Naive thymus-derived CD4-positive, alpha-beta T cell (primary cell): ENCODE measurements at regions not wholly inside any gene's neighbourhood (a gene's known extent, or its start where the extent isn't known, plus 50 kb on each side); places are given as distances from the start of the nearest gene placed in this dataset.

ENCODE experiments used
- ATAC-seq: fragments of 150-1000 bp; cut with Tn5 transposase; 2 replicates; pipeline ENCODE4 v1.10.0; 2021; ENCODE audit warnings: mild to moderate bottlenecking, moderate library complexity
- CTCF ChIA-PET: fragments of 350-600 bp; sonication (Branson Sonifier 250); formaldehyde crosslinking; loops from one replicate; lab custom pipeline; 2021; ENCODE audit warnings: antibody characterized with exemption; lab: Charles Lee
- POLR2A ChIA-PET: fragments of 350-600 bp; sonication (Branson Sonifier 250); formaldehyde crosslinking; loops from one replicate; lab custom pipeline; 2021; ENCODE audit warnings: antibody characterized with exemption, inconsistent platforms; lab: Charles Lee
- DNase-seq, 9 donors: peaks; one replicate each; pipeline versions ENCODE4 v3.0.0 to v3.0.0-alpha.2; 2020 to 2022; ENCODE audit warnings: mixed read lengths in 1 of 9
- H3K27ac ChIP-seq: one replicate; pipeline ENCODE4 v1.7.0; 2013; ENCODE audit warnings: mild to moderate bottlenecking, low read depth, low read length, moderate library complexity
- H3K27me3 ChIP-seq, 2 donors: one replicate each; pipeline ENCODE4 v1.7.0; 2013; ENCODE audit warnings: low read length in 2 of 2, mild to moderate bottlenecking in 2 of 2, moderate library complexity in 2 of 2; ENCODE audit not compliant: control insufficient read depth in 2 of 2, insufficient read depth in 2 of 2
- H3K36me3 ChIP-seq, 3 experiments: 1 replicate in 2 of 3; 2 replicates in 1 of 3; pipeline ENCODE4 v1.7.0; 2013; ENCODE audit warnings: low read length in 3 of 3, mild to moderate bottlenecking in 3 of 3, moderate library complexity in 1 of 3; ENCODE audit not compliant: insufficient read depth in 3 of 3, control insufficient read depth in 2 of 3
- H3K4me1 ChIP-seq, 2 donors: one replicate each; pipeline ENCODE4 v1.7.0; 2013; ENCODE audit warnings: low read length in 2 of 2, mild to moderate bottlenecking in 2 of 2, moderate library complexity in 1 of 2; ENCODE audit not compliant: control insufficient read depth in 2 of 2, insufficient read depth in 2 of 2
- H3K4me3 ChIP-seq: 2 replicates; pipeline ENCODE4 v1.7.0; 2013; ENCODE audit warnings: mild to moderate bottlenecking, low read length
- H3K9me3 ChIP-seq, 3 experiments: 1 replicate in 2 of 3; 2 replicates in 1 of 3; pipeline ENCODE4 v1.7.0; 2013; ENCODE audit warnings: low read length in 3 of 3; ENCODE audit not compliant: control insufficient read depth in 2 of 3
- H3K27ac Mint-ChIP-seq, 9 donors: one replicate each; pipeline ENCODE4 v1.8.0; 2020 to 2022; ENCODE audit warnings: mixed read lengths in 9 of 9, mild to moderate bottlenecking in 8 of 9, moderate library complexity in 5 of 9, inconsistent platforms in 2 of 9
- H3K27me3 Mint-ChIP-seq, 5 donors: one replicate each; pipeline ENCODE4 v1.8.0; 2021 to 2022; ENCODE audit warnings: mixed read lengths in 5 of 5, mild to moderate bottlenecking in 1 of 5
- H3K36me3 Mint-ChIP-seq, 5 donors: one replicate each; pipeline ENCODE4 v1.8.0; 2020 to 2022; ENCODE audit warnings: mixed read lengths in 5 of 5, mild to moderate bottlenecking in 3 of 5, inconsistent platforms in 1 of 5
- H3K4me1 Mint-ChIP-seq, 7 donors: one replicate each; pipeline ENCODE4 v1.8.0; 2020 to 2022; ENCODE audit warnings: mixed read lengths in 7 of 7, mild to moderate bottlenecking in 3 of 7, inconsistent platforms in 1 of 7
- H3K4me3 Mint-ChIP-seq, 10 donors: one replicate each; pipeline ENCODE4 v1.8.0; 2020 to 2022; ENCODE audit warnings: mild to moderate bottlenecking in 10 of 10, mixed read lengths in 10 of 10, moderate library complexity in 6 of 10, inconsistent platforms in 2 of 10
- H3K9me3 Mint-ChIP-seq, 11 donors: one replicate each; pipeline ENCODE4 v1.8.0; 2020 to 2022; ENCODE audit warnings: mixed read lengths in 11 of 11, mild to moderate bottlenecking in 4 of 11, inconsistent platforms in 1 of 11, moderate library complexity in 1 of 11
- intact Hi-C, 2 donors: fragments of 100-400 bp; cut with micrococcal nuclease; formaldehyde crosslinking; loops; one replicate each; pipeline ENCODE4 v1.15.1; 2023

GRCh38 chr14:97536421-97536820 is 739.2 kb downstream of the VRK1 start:
- ChIA-PET POLR2A (no interaction called here), CTCF (no interaction called here)
- H3K27ac Mint-ChIP-seq: no peak overlapping the region
- DNase-seq (no peak), ATAC-seq (no peak)
- no peaks in the 10 kb centered on the region for H3K36me3 Mint-ChIP-seq
- no peaks in the 10 kb centered on the region for H3K9me3 ChIP-seq
- H3K27me3 ChIP-seq: no peaks in the 10 kb centered on the region
- intact Hi-C loops: no loop called here
- H3K4me3 ChIP-seq: no peak overlapping the region
- no peaks in the 10 kb centered on the region for H3K36me3 ChIP-seq
- H3K9me3 Mint-ChIP-seq: peaks cover 0 to 4% (median 0%) of the 10 kb centered on the region in 11 donors
- H3K4me3 Mint-ChIP-seq: no peak overlapping the region
- H3K27me3 Mint-ChIP-seq: no peaks in the 10 kb centered on the region
- no peak overlapping the region for H3K27ac ChIP-seq
- peaks cover 0 to 4% of the 10 kb centered on the region in 2 donors for H3K4me1 ChIP-seq
- peaks cover 0 to 13% (median 7%) of the 10 kb centered on the region in 7 donors for H3K4me1 Mint-ChIP-seq

DNA sequence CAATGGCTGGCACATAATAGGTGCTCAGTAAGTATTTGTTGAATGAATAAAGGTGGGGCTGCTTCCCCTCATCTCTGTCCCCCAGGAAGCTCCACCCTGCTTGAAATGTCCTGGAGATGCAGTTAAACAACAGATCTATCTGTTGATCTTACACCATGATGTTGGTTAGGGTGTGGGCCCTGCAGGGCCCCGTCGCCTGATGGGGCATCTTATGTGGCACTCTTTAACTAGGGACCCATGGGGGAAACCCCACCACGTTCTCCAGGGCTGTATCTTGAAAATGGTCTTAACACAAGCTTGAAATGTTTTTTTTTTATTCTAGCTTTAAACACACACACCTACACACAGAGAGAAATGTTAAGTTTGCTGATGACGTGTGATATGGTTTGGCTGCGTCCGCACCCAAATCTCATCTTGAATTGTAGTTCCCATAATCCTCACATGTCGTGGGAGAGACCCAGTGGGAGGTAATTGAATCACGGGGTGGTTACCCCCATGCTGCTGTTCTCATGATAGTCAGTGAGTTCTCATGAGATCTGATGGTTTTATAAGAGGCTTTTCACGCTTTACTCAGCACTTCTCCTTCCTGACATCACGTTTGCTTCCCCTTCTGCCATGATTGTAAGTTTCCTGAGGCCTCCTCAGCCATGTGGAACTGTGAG is 741.7 kb downstream of the VRK1 start:
- ATAC-seq: peak; percentile 34
- Histone ChIP-seq H3K27me3 (no peaks in the 10 kb centered on the region), H3K27ac (no peak overlapping the region), H3K4me1 (peaks cover 0 to 5% of the 10 kb centered on the region in 2 donors), H3K36me3 (no peaks in the 10 kb centered on the region), H3K9me3 (no peaks in the 10 kb centered on the region), H3K4me3 (no peak overlapping the region)
- CTCF ChIA-PET: no interaction called here
- Mint-ChIP-seq H3K36me3 (no peaks in the 10 kb centered on the region), H3K4me3 (no peak overlapping the region), H3K4me1 (peaks cover 9 to 22% (median 11%) of the 10 kb centered on the region in 7 donors), H3K27me3 (no peaks in the 10 kb centered on the region), H3K27ac (no peak overlapping the region), H3K9me3 (peaks cover 0 to 1% (median 0%) of the 10 kb centered on the region in 11 donors)
- no peak for DNase-seq
- intact Hi-C loops: no loop called here
- POLR2A ChIA-PET: no interaction called here

DNA sequence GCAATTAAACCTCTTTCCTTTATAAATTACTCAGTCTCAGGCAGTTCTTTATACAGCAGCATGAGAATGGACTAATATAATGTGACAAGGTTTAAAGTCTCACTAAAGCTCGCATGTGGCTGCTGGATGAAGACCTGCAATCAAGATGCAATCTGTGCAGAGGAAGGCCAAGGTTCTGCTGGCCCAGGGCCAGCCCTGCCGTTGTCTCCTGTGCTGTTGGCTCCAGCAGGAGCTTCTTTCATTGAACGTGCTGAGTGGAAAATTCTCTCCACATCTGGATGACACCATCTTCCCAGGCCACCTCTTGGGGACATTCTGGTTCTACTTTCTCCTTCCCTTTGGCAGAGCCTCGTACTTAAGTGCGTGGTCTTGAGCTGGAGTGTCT is 742.2 kb downstream of the VRK1 start:
- Histone ChIP-seq H3K4me1 (peaks cover 0 to 10% of the 10 kb centered on the region in 2 donors), H3K4me3 (no peak overlapping the region), H3K27me3 (no peaks in the 10 kb centered on the region), H3K9me3 (no peaks in the 10 kb centered on the region), H3K27ac (no peak overlapping the region), H3K36me3 (no peaks in the 10 kb centered on the region)
- ChIA-PET CTCF (no interaction called here), POLR2A (no interaction called here)
- no peak for ATAC-seq
- no peak for DNase-seq
- no peaks in the 10 kb centered on the region for H3K27me3 Mint-ChIP-seq
- peaks cover 0 to 1% (median 0%) of the 10 kb centered on the region in 11 donors for H3K9me3 Mint-ChIP-seq
- no peak overlapping the region for H3K4me3 Mint-ChIP-seq
- no peaks in the 10 kb centered on the region for H3K36me3 Mint-ChIP-seq
- no peak overlapping the region for H3K27ac Mint-ChIP-seq
- intact Hi-C loops: no loop called here
- H3K4me1 Mint-ChIP-seq: peaks cover 12 to 27% (median 12%) of the 10 kb centered on the region in 7 donors

GRCh38 chr14:97539884-97540283 is 742.7 kb downstream of the VRK1 start:
- Mint-ChIP-seq H3K4me1 (peaks cover 12 to 28% (median 13%) of the 10 kb centered on the region in 7 donors), H3K4me3 (no peak overlapping the region), H3K9me3 (peaks cover 0 to 1% (median 0%) of the 10 kb centered on the region in 11 donors), H3K27me3 (no peaks in the 10 kb centered on the region), H3K27ac (no peak overlapping the region), H3K36me3 (no peaks in the 10 kb centered on the region)
- Histone ChIP-seq H3K27ac (no peak overlapping the region), H3K9me3 (no peaks in the 10 kb centered on the region), H3K27me3 (no peaks in the 10 kb centered on the region), H3K36me3 (no peaks in the 10 kb centered on the region), H3K4me1 (peaks cover 0 to 10% of the 10 kb centered on the region in 2 donors), H3K4me3 (no peak overlapping the region)
- CTCF ChIA-PET: no interaction called here
- DNase-seq (no peak), ATAC-seq (no peak)
- POLR2A ChIA-PET: no interaction called here
- intact Hi-C loops: no loop called here

DNA sequence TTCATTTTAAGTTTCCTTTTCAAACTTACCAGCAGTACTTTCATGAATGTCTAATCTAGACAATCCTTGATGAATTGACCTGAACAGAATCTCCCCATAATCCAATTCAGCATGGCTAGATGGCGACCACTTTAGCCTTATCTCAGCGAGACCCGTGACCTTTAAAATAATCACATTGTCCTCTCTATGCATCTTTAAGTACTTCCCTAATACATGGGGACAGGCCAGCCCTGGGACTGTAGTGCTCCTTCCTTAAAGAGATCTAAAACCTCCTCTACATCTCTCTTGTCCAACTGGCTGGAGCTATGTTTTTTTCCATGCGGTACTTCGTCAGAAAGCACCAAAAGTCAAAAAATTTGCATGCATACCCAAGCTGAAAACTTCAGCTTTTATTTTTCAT is 746.0 kb downstream of the VRK1 start:
- H3K36me3 ChIP-seq: no peaks in the 10 kb centered on the region
- no peaks in the 10 kb centered on the region for H3K9me3 ChIP-seq
- Mint-ChIP-seq H3K27me3 (no peaks in the 10 kb centered on the region), H3K36me3 (peaks cover 0 to 5% (median 0%) of the 10 kb centered on the region in 5 donors), H3K9me3 (peaks cover 0 to 1% (median 0%) of the 10 kb centered on the region in 11 donors), H3K4me3 (no peak overlapping the region), H3K4me1 (peaks cover 10 to 24% (median 13%) of the 10 kb centered on the region in 7 donors), H3K27ac (no peak overlapping the region)
- ChIA-PET CTCF (no interaction called here), POLR2A (interaction anchor here (0.6 kb wide), 1 partner anchor 1950 kb away, joined by 3 read pairs; no protein-coding TSS in a partner anchor)
- H3K27me3 ChIP-seq: no peaks in the 10 kb centered on the region
- ATAC-seq (no peak), DNase-seq (no peak)
- peaks cover 0 to 10% of the 10 kb centered on the region in 2 donors for H3K4me1 ChIP-seq
- intact Hi-C loops: no loop called here
- H3K4me3 ChIP-seq: no peak overlapping the region
- H3K27ac ChIP-seq: no peak overlapping the region

GRCh38 chr14:97543816-97544215 is 746.6 kb downstream of the VRK1 start:
- Histone ChIP-seq H3K4me3 (no peak overlapping the region), H3K36me3 (no peaks in the 10 kb centered on the region), H3K27me3 (no peaks in the 10 kb centered on the region), H3K4me1 (peaks cover 0 to 6% of the 10 kb centered on the region in 2 donors), H3K9me3 (no peaks in the 10 kb centered on the region), H3K27ac (no peak overlapping the region)
- Mint-ChIP-seq H3K27ac (peak overlapping the region in 1 of 9 donors; percentile 41), H3K9me3 (peaks cover 0 to 1% (median 0%) of the 10 kb centered on the region in 11 donors), H3K4me3 (peak overlapping the region in 1 of 10 donors; percentile 14), H3K4me1 (peaks cover 5 to 24% (median 10%) of the 10 kb centered on the region in 7 donors), H3K36me3 (peaks cover 0 to 5% (median 0%) of the 10 kb centered on the region in 5 donors), H3K27me3 (no peaks in the 10 kb centered on the region)
- POLR2A ChIA-PET: interaction anchor here (0.6 to 1.0 kb wide), 2 partner anchors 14 to 1949 kb away, joined by 3 to 4 read pairs; no protein-coding TSS in a partner anchor
- intact Hi-C loops: no loop called here
- ATAC-seq: no peak
- DNase-seq: no peak
- CTCF ChIA-PET: no interaction called here

DNA sequence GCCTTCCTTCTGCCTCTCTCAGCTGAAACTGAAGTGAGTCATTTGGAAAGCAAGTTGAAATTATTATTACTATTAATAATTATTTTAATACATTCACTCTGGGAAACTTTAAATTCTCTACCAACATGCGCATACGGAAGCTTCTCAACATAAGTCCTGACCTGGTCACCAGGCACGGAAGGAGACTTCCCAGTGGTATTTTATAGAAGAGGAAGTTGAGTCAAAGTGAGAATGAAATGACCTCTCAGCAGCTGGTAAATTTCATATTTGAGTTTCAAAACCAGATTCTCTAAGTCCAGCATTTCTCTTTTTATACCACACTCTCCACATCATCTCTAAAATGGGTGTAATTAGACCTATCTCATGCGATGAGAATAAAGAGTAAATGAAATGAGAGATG is 747.4 kb downstream of the VRK1 start:
- intact Hi-C loops: no loop called here
- Mint-ChIP-seq H3K36me3 (peaks cover 0 to 5% (median 0%) of the 10 kb centered on the region in 5 donors), H3K4me1 (peaks cover 5 to 19% (median 9%) of the 10 kb centered on the region in 7 donors), H3K27ac (no peak overlapping the region), H3K27me3 (no peaks in the 10 kb centered on the region), H3K4me3 (no peak overlapping the region), H3K9me3 (peaks cover 0 to 1% (median 0%) of the 10 kb centered on the region in 11 donors)
- Histone ChIP-seq H3K4me1 (peaks cover 0 to 6% of the 10 kb centered on the region in 2 donors), H3K36me3 (no peaks in the 10 kb centered on the region), H3K27me3 (no peaks in the 10 kb centered on the region), H3K4me3 (no peak overlapping the region), H3K27ac (no peak overlapping the region), H3K9me3 (no peaks in the 10 kb centered on the region)
- ChIA-PET POLR2A (interaction anchor here (1.0 kb wide), 1 partner anchor 15 kb away, joined by 4 read pairs; no protein-coding TSS in a partner anchor), CTCF (no interaction called here)
- DNase-seq (no peak), ATAC-seq (peak; percentile 41)
